Hepatocyte (in vitro differentiated cells): ENCODE measurements at regions not wholly inside any gene's neighbourhood (a gene's known extent, or its start where the extent isn't known, plus 50 kb on each side); places are given as distances from the start of the nearest gene placed in this dataset.

Experiments used
- CTCF ChIP-seq: fragments of 200-600 bp; sonication (generic); IDR thresholded peaks from 2 replicates; pipeline ENCODE4 v1.5.1; 2016; ENCODE audit warnings: antibody characterized with exemption, mild to moderate bottlenecking; ENCODE audit not compliant: poor library complexity
- EZH2phosphoT487 ChIP-seq: fragments of 200-600 bp; sonication (generic); IDR thresholded peaks from one replicate; pipeline ENCODE4 v1.6.1; 2018; ENCODE audit warnings: antibody characterized with exemption, mild to moderate bottlenecking, low read depth, moderate library complexity; ENCODE audit not compliant: unreplicated experiment, severe bottlenecking

- TF ChIP-seq CTCF (no peak), EZH2phosphoT487 (no peak)
Observed at GRCh38 chr11:92484570-92484969, 260.0 kb downstream of the FAT3 start.
